ENCODE measurements at regions not wholly inside any gene's neighbourhood (a gene's known extent, or its start where the extent isn't known, plus 50 kb on each side); places are given as distances from the start of the nearest gene placed in this dataset.

- H3K4me3 ChIP-seq = no peak overlapping the region
- TF ChIP-seq CTCF (IDR thresholded peaks at IDR 0.05) = no peak
- DNase-seq (ENCODE audit: low spot score) = no peak
- H3K27ac ChIP-seq = no peak overlapping the region
Observed at GRCh38 chr10:22477334-22478287, 132.3 kb downstream of the SPAG6 start.

- no peak for TF ChIP-seq CTCF (IDR thresholded peaks at IDR 0.05)
- H3K4me3 ChIP-seq = no peak overlapping the region
- no peak for DNase-seq (ENCODE audit: low spot score)
- no peak overlapping the region for H3K27ac ChIP-seq
Observed at GRCh38 chr10:22478555-22479334, 133.4 kb downstream of the SPAG6 start.

DNA sequence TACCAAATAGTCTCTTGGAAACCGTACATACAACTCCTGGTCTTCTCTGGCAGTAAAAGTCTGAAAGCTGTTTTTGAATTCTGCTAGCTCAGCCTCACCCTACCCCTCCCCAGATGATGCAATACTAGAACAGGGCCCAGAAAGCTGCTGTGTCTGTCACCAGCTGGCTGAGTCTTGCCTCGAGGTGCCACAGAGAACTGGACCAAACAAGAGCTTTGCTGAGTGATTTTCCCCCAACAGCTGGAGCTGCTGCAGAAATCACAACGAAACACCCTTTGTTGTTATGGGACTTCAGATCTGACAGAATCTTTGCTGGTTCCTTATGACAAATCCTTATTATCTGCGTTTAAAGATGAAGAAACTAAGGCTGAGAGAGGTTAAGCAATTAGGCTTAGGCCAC, 134.1 kb downstream of the SPAG6 start:
- Histone ChIP-seq H3K27ac (no peak overlapping the region), H3K4me3 (no peak overlapping the region)
- DNase-seq (ENCODE audit: low spot score) = no peak
- no peak for TF ChIP-seq CTCF (IDR thresholded peaks at IDR 0.05)

DNA sequence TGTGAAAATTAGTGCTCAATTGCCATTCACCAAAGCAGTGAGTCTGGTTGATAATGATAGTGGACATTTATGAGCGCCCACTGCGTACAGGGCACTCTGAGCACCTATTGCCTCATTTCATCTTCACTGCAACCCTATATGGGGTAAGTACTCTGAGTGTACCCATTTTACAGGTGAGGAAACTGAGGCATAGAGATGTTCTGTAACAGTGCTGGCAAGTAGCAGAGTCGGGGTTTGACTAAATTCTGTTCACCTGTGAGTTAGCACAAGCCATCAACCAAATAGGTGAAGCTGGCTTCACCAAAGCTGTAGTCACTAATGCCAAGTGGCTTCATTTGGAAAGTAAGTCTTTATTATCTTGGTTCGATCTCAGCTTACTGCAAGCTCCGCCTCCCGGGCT, 135.8 kb downstream of the SPAG6 start:
- no peak overlapping the region for H3K27ac ChIP-seq
- DNase-seq (ENCODE audit: low spot score) = no peak
- H3K4me3 ChIP-seq = no peak overlapping the region
- TF ChIP-seq CTCF (IDR thresholded peaks at IDR 0.05) = no peak

GRCh38 chr10:22481687-22482539, 136.6 kb downstream of the SPAG6 start:
- no peak overlapping the region for H3K27ac ChIP-seq
- no peak overlapping the region for H3K4me3 ChIP-seq
- TF ChIP-seq CTCF (IDR thresholded peaks at IDR 0.05) = no peak
- no peak for DNase-seq (ENCODE audit: low spot score)

DNA sequence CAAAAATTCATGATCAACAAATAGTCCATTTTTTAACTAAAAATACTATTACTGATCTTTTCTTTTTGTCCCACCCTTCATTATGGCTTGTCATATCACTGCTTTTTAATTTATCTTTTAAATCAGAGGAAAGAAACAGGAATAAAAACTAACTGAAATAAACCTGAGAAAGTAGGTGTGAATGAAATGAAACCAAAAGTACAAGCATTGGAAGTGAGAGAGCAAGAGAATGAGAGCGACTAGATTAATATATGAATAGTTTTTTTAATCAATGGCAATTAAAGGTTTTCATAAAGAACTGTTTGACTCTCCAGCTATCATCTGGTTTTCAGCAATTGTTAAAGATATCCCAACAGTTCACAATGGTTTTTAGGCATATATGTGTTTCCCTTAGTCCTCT, 137.8 kb downstream of the SPAG6 start:
- no peak for DNase-seq (ENCODE audit: low spot score)
- Histone ChIP-seq H3K4me3 (no peak overlapping the region), H3K27ac (no peak overlapping the region)
- no peak for TF ChIP-seq CTCF (IDR thresholded peaks at IDR 0.05)

All from coronary artery (tissue), 2 donors.